ENCODE measurements at regions not wholly inside any gene's neighbourhood (a gene's known extent, or its start where the extent isn't known, plus 50 kb on each side); places are given as distances from the start of the nearest gene placed in this dataset.

GRCh38 chr5:88486431-88486830 is 217.8 kb upstream of the TMEM161B start:
- no peaks in the 10 kb centered on the region for H3K79me2 ChIP-seq (replicated peaks; ENCODE audit: insufficient read depth, low read length)
- no peak overlapping the region for H3K4me3 ChIP-seq (ENCODE audit: low read length)
- H3K9me3 ChIP-seq (ENCODE audit: low read length) = no peaks in the 10 kb centered on the region
- H3F3A ChIP-seq (ENCODE audit: insufficient read depth, low read length, poor library complexity, severe bottlenecking) = no peaks in the 10 kb centered on the region
- no peak for TF ChIP-seq MXI1 (conservative IDR thresholded peaks at IDR 0.05; ENCODE audit: poor library complexity, severe bottlenecking)
- no peak for TF ChIP-seq RAD21 (conservative IDR thresholded peaks at IDR 0.05)
- TF ChIP-seq CTCF (IDR thresholded peaks at IDR 0.05; ENCODE audit: poor library complexity, severe bottlenecking) = no peak
- TF ChIP-seq TAF1 (IDR thresholded peaks at IDR 0.05; ENCODE audit: low read depth) = no peak
- no peak for TF ChIP-seq POLR2AphosphoS5 (IDR thresholded peaks at IDR 0.05)
- no peak overlapping the region for H3K9ac ChIP-seq (ENCODE audit: low read length)
- H3K27me3 ChIP-seq (ENCODE audit: insufficient read depth, low read depth, low read length) = no peaks in the 10 kb centered on the region
- H3K4me2 ChIP-seq (ENCODE audit: low read length) = no peak overlapping the region
- H3K27ac ChIP-seq (ENCODE audit: low read length) = no peak overlapping the region
- no peaks in the 10 kb centered on the region for H4K20me1 ChIP-seq (ENCODE audit: insufficient read depth)
- no peaks in the 10 kb centered on the region for H3K9me2 ChIP-seq (ENCODE audit: insufficient read depth, low read length)
- H3K36me3 ChIP-seq (ENCODE audit: insufficient read depth, low read length) = no peaks in the 10 kb centered on the region
- H2AFZ ChIP-seq (ENCODE audit: low read depth, low read length) = no peak overlapping the region

DNA sequence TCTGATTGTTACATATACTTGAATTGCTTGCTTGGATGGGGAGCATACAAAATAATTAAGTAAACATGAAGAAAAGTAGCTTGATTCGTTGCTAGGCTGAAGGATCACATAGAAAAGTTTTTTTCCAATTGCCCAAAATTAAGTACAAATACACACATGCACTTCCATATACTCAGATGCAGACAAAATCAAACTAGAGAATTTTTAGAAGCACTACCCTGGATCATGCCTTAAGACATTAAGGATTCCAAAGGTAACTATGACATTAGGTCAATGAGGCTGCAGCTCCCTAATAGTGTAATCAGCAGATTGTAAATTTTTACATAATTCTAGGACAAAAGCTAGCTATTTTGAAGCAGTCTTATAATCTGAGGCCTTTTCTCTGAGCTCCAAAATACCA is 216.9 kb upstream of the TMEM161B start:
- Histone ChIP-seq H3K4me3 (ENCODE audit: low read length) (no peak overlapping the region), H3K4me2 (ENCODE audit: low read length) (no peak overlapping the region), H3K27ac (ENCODE audit: low read length) (no peak overlapping the region), H3F3A (ENCODE audit: insufficient read depth, low read length, poor library complexity, severe bottlenecking) (no peaks in the 10 kb centered on the region), H3K9ac (ENCODE audit: low read length) (no peak overlapping the region), H3K27me3 (ENCODE audit: insufficient read depth, low read depth, low read length) (no peaks in the 10 kb centered on the region), H3K79me2 (replicated peaks; ENCODE audit: insufficient read depth, low read length) (no peaks in the 10 kb centered on the region), H3K36me3 (ENCODE audit: insufficient read depth, low read length) (no peaks in the 10 kb centered on the region), H2AFZ (ENCODE audit: low read depth, low read length) (no peak overlapping the region), H4K20me1 (ENCODE audit: insufficient read depth) (no peaks in the 10 kb centered on the region), H3K9me3 (ENCODE audit: low read length) (no peaks in the 10 kb centered on the region), H3K9me2 (ENCODE audit: insufficient read depth, low read length) (no peaks in the 10 kb centered on the region)
- no peak for TF ChIP-seq MXI1 (conservative IDR thresholded peaks at IDR 0.05; ENCODE audit: poor library complexity, severe bottlenecking)
- TF ChIP-seq POLR2AphosphoS5 (IDR thresholded peaks at IDR 0.05) = no peak
- TF ChIP-seq RAD21 (conservative IDR thresholded peaks at IDR 0.05) = no peak
- TF ChIP-seq TAF1 (IDR thresholded peaks at IDR 0.05; ENCODE audit: low read depth) = no peak
- TF ChIP-seq, protein P1, sequence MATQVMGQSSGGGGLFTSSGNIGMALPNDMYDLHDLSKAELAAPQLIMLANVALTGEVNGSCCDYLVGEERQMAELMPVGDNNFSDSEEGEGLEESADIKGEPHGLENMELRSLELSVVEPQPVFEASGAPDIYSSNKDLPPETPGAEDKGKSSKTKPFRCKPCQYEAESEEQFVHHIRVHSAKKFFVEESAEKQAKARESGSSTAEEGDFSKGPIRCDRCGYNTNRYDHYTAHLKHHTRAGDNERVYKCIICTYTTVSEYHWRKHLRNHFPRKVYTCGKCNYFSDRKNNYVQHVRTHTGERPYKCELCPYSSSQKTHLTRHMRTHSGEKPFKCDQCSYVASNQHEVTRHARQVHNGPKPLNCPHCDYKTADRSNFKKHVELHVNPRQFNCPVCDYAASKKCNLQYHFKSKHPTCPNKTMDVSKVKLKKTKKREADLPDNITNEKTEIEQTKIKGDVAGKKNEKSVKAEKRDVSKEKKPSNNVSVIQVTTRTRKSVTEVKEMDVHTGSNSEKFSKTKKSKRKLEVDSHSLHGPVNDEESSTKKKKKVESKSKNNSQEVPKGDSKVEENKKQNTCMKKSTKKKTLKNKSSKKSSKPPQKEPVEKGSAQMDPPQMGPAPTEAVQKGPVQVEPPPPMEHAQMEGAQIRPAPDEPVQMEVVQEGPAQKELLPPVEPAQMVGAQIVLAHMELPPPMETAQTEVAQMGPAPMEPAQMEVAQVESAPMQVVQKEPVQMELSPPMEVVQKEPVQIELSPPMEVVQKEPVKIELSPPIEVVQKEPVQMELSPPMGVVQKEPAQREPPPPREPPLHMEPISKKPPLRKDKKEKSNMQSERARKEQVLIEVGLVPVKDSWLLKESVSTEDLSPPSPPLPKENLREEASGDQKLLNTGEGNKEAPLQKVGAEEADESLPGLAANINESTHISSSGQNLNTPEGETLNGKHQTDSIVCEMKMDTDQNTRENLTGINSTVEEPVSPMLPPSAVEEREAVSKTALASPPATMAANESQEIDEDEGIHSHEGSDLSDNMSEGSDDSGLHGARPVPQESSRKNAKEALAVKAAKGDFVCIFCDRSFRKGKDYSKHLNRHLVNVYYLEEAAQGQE (IDR thresholded peaks at IDR 0.05; ENCODE audit: borderline replicate concordance) = no peak
- no peak for TF ChIP-seq SMC3 (conservative IDR thresholded peaks at IDR 0.05; ENCODE audit: poor library complexity)
- no peak for TF ChIP-seq EP300 (conservative IDR thresholded peaks at IDR 0.05; ENCODE audit: poor library complexity, severe bottlenecking)
- no peak for TF ChIP-seq CTCF (IDR thresholded peaks at IDR 0.05; ENCODE audit: poor library complexity, severe bottlenecking)
- TF ChIP-seq EZH2 (IDR thresholded peaks at IDR 0.05; ENCODE audit: borderline replicate concordance, insufficient read depth, low read length, poor library complexity, severe bottlenecking) = no peak

All from neural cell (in vitro differentiated cells).